ENCODE measurements at regions not wholly inside any gene's neighbourhood (a gene's known extent, or its start where the extent isn't known, plus 50 kb on each side); places are given as distances from the start of the nearest gene placed in this dataset.
A peak's percentile ranks its signal among the peaks of the same experiment; 100 is the strongest.
"Not testable (repeated sequence)": the region's sequence is repeated elsewhere in the genome, so short reads cannot be mapped to it uniquely, and the experiment has no call there.

- Histone ChIP-seq H3K36me3 (ENCODE audit: control insufficient read depth in 4 of 4, insufficient read depth in 4 of 4, low read length in 3 of 4) (no peaks in the 10 kb centered on the region), H3K27ac (ENCODE audit: insufficient read depth in 1 of 2, low read depth in 1 of 2, low read length in 2 of 2, poor library complexity in 1 of 2, severe bottlenecking in 2 of 2) (no peak overlapping the region), H3K4me3 (ENCODE audit: control insufficient read depth in 1 of 7, extremely low read depth in 1 of 7, insufficient read depth in 4 of 7, low read depth in 2 of 7, low read length in 6 of 7) (no peak overlapping the region), H3K27me3 (replicated peaks in 2 of 5; ENCODE audit: control insufficient read depth in 4 of 5, insufficient read depth in 5 of 5, low read length in 4 of 5) (no peaks in the 10 kb centered on the region), H3K9me3 (ENCODE audit: control extremely low read depth in 1 of 5, control insufficient read depth in 4 of 5, insufficient read depth in 2 of 5, low read depth in 1 of 5, low read length in 4 of 5) (peaks cover 2 to 35% (median 6%) of the 10 kb centered on the region in 5 experiments), H3K4me1 (ENCODE audit: control extremely low read depth in 1 of 4, control insufficient read depth in 4 of 4, insufficient read depth in 4 of 4, low read length in 3 of 4) (peaks cover 0 to 1% (median 0%) of the 10 kb centered on the region in 4 experiments)
- DNase-seq, result peak in 1 of 3 donors; percentile 9
- no CpG with 5 or more reads among the region's 1 CpG for WGBS (ENCODE audit: insufficient coverage)
- ChIA-PET CTCF (no interaction called here), POLR2A (interaction anchor here (0.7 kb wide), 1 partner anchor 124 kb away, joined by 3 read pairs; no protein-coding TSS in a partner anchor)
These were observed 232.0 kb downstream of the RAP2B start for GRCh38 chr3:153394017-153394416.

- no peak for DNase-seq
- ChIA-PET CTCF (no interaction called here), POLR2A (no interaction called here)
- 100% methylated on average over 2 of the region's 2 CpGs for WGBS (ENCODE audit: insufficient coverage)
- Histone ChIP-seq H3K27ac (ENCODE audit: insufficient read depth in 1 of 2, low read depth in 1 of 2, low read length in 2 of 2, poor library complexity in 1 of 2, severe bottlenecking in 2 of 2) (no peak overlapping the region), H3K4me1 (ENCODE audit: control extremely low read depth in 1 of 4, control insufficient read depth in 4 of 4, insufficient read depth in 4 of 4, low read length in 3 of 4) (peaks cover 0 to 11% (median 0%) of the 10 kb centered on the region in 4 experiments), H3K9me3 (ENCODE audit: control extremely low read depth in 1 of 5, control insufficient read depth in 4 of 5, insufficient read depth in 2 of 5, low read depth in 1 of 5, low read length in 4 of 5) (peaks cover 2 to 32% (median 6%) of the 10 kb centered on the region in 5 experiments), H3K36me3 (ENCODE audit: control insufficient read depth in 4 of 4, insufficient read depth in 4 of 4, low read length in 3 of 4) (no peaks in the 10 kb centered on the region), H3K27me3 (replicated peaks in 2 of 5; ENCODE audit: control insufficient read depth in 4 of 5, insufficient read depth in 5 of 5, low read length in 4 of 5) (no peaks in the 10 kb centered on the region), H3K4me3 (ENCODE audit: control insufficient read depth in 1 of 7, extremely low read depth in 1 of 7, insufficient read depth in 4 of 7, low read depth in 2 of 7, low read length in 6 of 7) (no peak overlapping the region)
These were observed 234.6 kb downstream of the RAP2B start for GRCh38 chr3:153396581-153396980.

GRCh38 chr3:153397794-153398193 is 235.8 kb downstream of the RAP2B start:
- peaks cover 0 to 11% (median 0%) of the 10 kb centered on the region in 4 experiments for H3K4me1 ChIP-seq (ENCODE audit: control extremely low read depth in 1 of 4, control insufficient read depth in 4 of 4, insufficient read depth in 4 of 4, low read length in 3 of 4)
- POLR2A ChIA-PET, result no interaction called here
- H3K36me3 ChIP-seq (ENCODE audit: control insufficient read depth in 4 of 4, insufficient read depth in 4 of 4, low read length in 3 of 4), result no peaks in the 10 kb centered on the region
- H3K27me3 ChIP-seq (replicated peaks in 2 of 5; ENCODE audit: control insufficient read depth in 4 of 5, insufficient read depth in 5 of 5, low read length in 4 of 5), result no peaks in the 10 kb centered on the region
- H3K27ac ChIP-seq (ENCODE audit: insufficient read depth in 1 of 2, low read depth in 1 of 2, low read length in 2 of 2, poor library complexity in 1 of 2, severe bottlenecking in 2 of 2), result no peak overlapping the region
- H3K9me3 ChIP-seq (ENCODE audit: control extremely low read depth in 1 of 5, control insufficient read depth in 4 of 5, insufficient read depth in 2 of 5, low read depth in 1 of 5, low read length in 4 of 5), result peaks cover 2 to 27% (median 6%) of the 10 kb centered on the region in 5 experiments
- 100% methylated on average over 1 of the region's 2 CpGs for WGBS (ENCODE audit: insufficient coverage)
- CTCF ChIA-PET, result no interaction called here
- no peak overlapping the region for H3K4me3 ChIP-seq (ENCODE audit: control insufficient read depth in 1 of 7, extremely low read depth in 1 of 7, insufficient read depth in 4 of 7, low read depth in 2 of 7, low read length in 6 of 7)
- DNase-seq, result no peak

GRCh38 chr3:153399636-153400035 is 237.6 kb downstream of the RAP2B start:
- no peak for DNase-seq
- ChIA-PET CTCF (no interaction called here), POLR2A (no interaction called here)
- Histone ChIP-seq H3K4me3 (ENCODE audit: control insufficient read depth in 1 of 7, extremely low read depth in 1 of 7, insufficient read depth in 4 of 7, low read depth in 2 of 7, low read length in 6 of 7) (no peak overlapping the region), H3K27me3 (replicated peaks in 2 of 5; ENCODE audit: control insufficient read depth in 4 of 5, insufficient read depth in 5 of 5, low read length in 4 of 5) (no peaks in the 10 kb centered on the region), H3K27ac (ENCODE audit: insufficient read depth in 1 of 2, low read depth in 1 of 2, low read length in 2 of 2, poor library complexity in 1 of 2, severe bottlenecking in 2 of 2) (no peak overlapping the region), H3K4me1 (ENCODE audit: control extremely low read depth in 1 of 4, control insufficient read depth in 4 of 4, insufficient read depth in 4 of 4, low read length in 3 of 4) (peaks cover 0 to 11% (median 0%) of the 10 kb centered on the region in 4 experiments), H3K36me3 (ENCODE audit: control insufficient read depth in 4 of 4, insufficient read depth in 4 of 4, low read length in 3 of 4) (no peaks in the 10 kb centered on the region), H3K9me3 (ENCODE audit: control extremely low read depth in 1 of 5, control insufficient read depth in 4 of 5, insufficient read depth in 2 of 5, low read depth in 1 of 5, low read length in 4 of 5) (peaks cover 0 to 17% (median 3%) of the 10 kb centered on the region in 5 experiments)

GRCh38 chr3:153400641-153401040 is 238.6 kb downstream of the RAP2B start:
- ChIA-PET CTCF (no interaction called here), POLR2A (no interaction called here)
- no peaks in the 10 kb centered on the region for H3K36me3 ChIP-seq (ENCODE audit: control insufficient read depth in 4 of 4, insufficient read depth in 4 of 4, low read length in 3 of 4)
- no peak overlapping the region for H3K4me3 ChIP-seq (ENCODE audit: control insufficient read depth in 1 of 7, extremely low read depth in 1 of 7, insufficient read depth in 4 of 7, low read depth in 2 of 7, low read length in 6 of 7)
- DNase-seq, result no peak
- H3K9me3 ChIP-seq (ENCODE audit: control extremely low read depth in 1 of 5, control insufficient read depth in 4 of 5, insufficient read depth in 2 of 5, low read depth in 1 of 5, low read length in 4 of 5), result peaks cover 0 to 12% (median under 1%) of the 10 kb centered on the region in 5 experiments
- no peak overlapping the region for H3K27ac ChIP-seq (ENCODE audit: insufficient read depth in 1 of 2, low read depth in 1 of 2, low read length in 2 of 2, poor library complexity in 1 of 2, severe bottlenecking in 2 of 2)
- H3K27me3 ChIP-seq (replicated peaks in 2 of 5; ENCODE audit: control insufficient read depth in 4 of 5, insufficient read depth in 5 of 5, low read length in 4 of 5), result no peaks in the 10 kb centered on the region
- peaks cover 0 to 11% (median 0%) of the 10 kb centered on the region in 4 experiments for H3K4me1 ChIP-seq (ENCODE audit: control extremely low read depth in 1 of 4, control insufficient read depth in 4 of 4, insufficient read depth in 4 of 4, low read length in 3 of 4)

GRCh38 chr3:153404157-153404556 is 242.1 kb downstream of the RAP2B start:
- Histone ChIP-seq H3K4me1 (ENCODE audit: control extremely low read depth in 1 of 4, control insufficient read depth in 4 of 4, insufficient read depth in 4 of 4, low read length in 3 of 4) (peaks cover 0 to 8% (median 0%) of the 10 kb centered on the region in 4 experiments), H3K36me3 (ENCODE audit: control insufficient read depth in 4 of 4, insufficient read depth in 4 of 4, low read length in 3 of 4) (no peaks in the 10 kb centered on the region), H3K27ac (ENCODE audit: insufficient read depth in 1 of 2, low read depth in 1 of 2, low read length in 2 of 2, poor library complexity in 1 of 2, severe bottlenecking in 2 of 2) (no peak overlapping the region), H3K27me3 (replicated peaks in 2 of 5; ENCODE audit: control insufficient read depth in 4 of 5, insufficient read depth in 5 of 5, low read length in 4 of 5) (peaks cover 0 to 8% (median 0%) of the 10 kb centered on the region in 5 experiments), H3K9me3 (ENCODE audit: control extremely low read depth in 1 of 5, control insufficient read depth in 4 of 5, insufficient read depth in 2 of 5, low read depth in 1 of 5, low read length in 4 of 5) (no peaks in the 10 kb centered on the region), H3K4me3 (ENCODE audit: control insufficient read depth in 1 of 7, extremely low read depth in 1 of 7, insufficient read depth in 4 of 7, low read depth in 2 of 7, low read length in 6 of 7) (no peak overlapping the region)
- no peak for DNase-seq
- no CpG with 5 or more reads among the region's 2 CpGs for WGBS (ENCODE audit: insufficient coverage)
- ChIA-PET CTCF (interaction anchor here (0.9 to 1.1 kb wide), 2 partner anchors 11 to 61 kb away, joined by 3 to 4 read pairs; no protein-coding TSS in a partner anchor), POLR2A (no interaction called here)

GRCh38 chr3:153405320-153405719 is 243.3 kb downstream of the RAP2B start:
- H3K9me3 ChIP-seq (ENCODE audit: control extremely low read depth in 1 of 5, control insufficient read depth in 4 of 5, insufficient read depth in 2 of 5, low read depth in 1 of 5, low read length in 4 of 5); H3K27ac ChIP-seq (ENCODE audit: insufficient read depth in 1 of 2, low read depth in 1 of 2, low read length in 2 of 2, poor library complexity in 1 of 2, severe bottlenecking in 2 of 2); CTCF ChIA-PET; H3K4me3 ChIP-seq (ENCODE audit: control insufficient read depth in 1 of 7, extremely low read depth in 1 of 7, insufficient read depth in 4 of 7, low read depth in 2 of 7, low read length in 6 of 7); H3K4me1 ChIP-seq (ENCODE audit: control extremely low read depth in 1 of 4, control insufficient read depth in 4 of 4, insufficient read depth in 4 of 4, low read length in 3 of 4); DNase-seq; H3K36me3 ChIP-seq (ENCODE audit: control insufficient read depth in 4 of 4, insufficient read depth in 4 of 4, low read length in 3 of 4): not testable (repeated sequence)
- POLR2A ChIA-PET, result interaction anchor here (0.7 kb wide), 1 partner anchor 32 kb away, joined by 3 read pairs; no protein-coding TSS in a partner anchor
- H3K27me3 ChIP-seq (replicated peaks in 2 of 5; ENCODE audit: control insufficient read depth in 4 of 5, insufficient read depth in 5 of 5, low read length in 4 of 5), result peaks cover 0 to 14% (median 0%) of the 10 kb centered on the region in 5 experiments
- no CpG with 5 or more reads among the region's 4 CpGs for WGBS (ENCODE audit: insufficient coverage)
